ENCODE measurements at regions not wholly inside any gene's neighbourhood (a gene's known extent, or its start where the extent isn't known, plus 50 kb on each side); places are given as distances from the start of the nearest gene placed in this dataset.

DNA sequence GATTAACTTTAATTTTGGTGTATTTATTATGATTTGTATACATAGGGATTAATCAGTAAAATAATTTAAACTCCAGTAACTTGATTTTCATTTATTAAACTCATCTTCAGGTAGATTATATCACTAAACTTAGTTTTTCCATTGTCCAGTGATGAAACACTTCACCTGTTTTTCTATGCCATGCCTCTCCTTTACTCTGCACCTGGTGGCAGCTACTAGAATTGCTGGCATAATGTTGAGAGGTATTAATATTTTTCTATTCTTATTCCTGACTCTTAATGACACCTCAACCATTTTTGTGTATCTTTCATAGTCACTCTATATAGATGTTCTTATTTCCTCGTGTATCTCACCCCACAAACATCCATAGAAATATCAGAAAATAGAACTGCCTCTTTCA, 940.3 kb upstream of the CRIM1 start:
- Histone ChIP-seq H3K36me3 (no peaks in the 10 kb centered on the region), H3K4me1 (no peaks in the 10 kb centered on the region), H3K9me3 (no peaks in the 10 kb centered on the region), H3K4me3 (no peak overlapping the region), H3K27ac (no peak overlapping the region), H3K27me3 (no peaks in the 10 kb centered on the region)
- intact Hi-C loops (cut with DNase I): no loop called here
- DNase-seq (no peak), FAIRE-seq (no peak), ATAC-seq (no peak)
- TF ChIP-seq, protein P1, sequence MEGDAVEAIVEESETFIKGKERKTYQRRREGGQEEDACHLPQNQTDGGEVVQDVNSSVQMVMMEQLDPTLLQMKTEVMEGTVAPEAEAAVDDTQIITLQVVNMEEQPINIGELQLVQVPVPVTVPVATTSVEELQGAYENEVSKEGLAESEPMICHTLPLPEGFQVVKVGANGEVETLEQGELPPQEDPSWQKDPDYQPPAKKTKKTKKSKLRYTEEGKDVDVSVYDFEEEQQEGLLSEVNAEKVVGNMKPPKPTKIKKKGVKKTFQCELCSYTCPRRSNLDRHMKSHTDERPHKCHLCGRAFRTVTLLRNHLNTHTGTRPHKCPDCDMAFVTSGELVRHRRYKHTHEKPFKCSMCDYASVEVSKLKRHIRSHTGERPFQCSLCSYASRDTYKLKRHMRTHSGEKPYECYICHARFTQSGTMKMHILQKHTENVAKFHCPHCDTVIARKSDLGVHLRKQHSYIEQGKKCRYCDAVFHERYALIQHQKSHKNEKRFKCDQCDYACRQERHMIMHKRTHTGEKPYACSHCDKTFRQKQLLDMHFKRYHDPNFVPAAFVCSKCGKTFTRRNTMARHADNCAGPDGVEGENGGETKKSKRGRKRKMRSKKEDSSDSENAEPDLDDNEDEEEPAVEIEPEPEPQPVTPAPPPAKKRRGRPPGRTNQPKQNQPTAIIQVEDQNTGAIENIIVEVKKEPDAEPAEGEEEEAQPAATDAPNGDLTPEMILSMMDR (IDR thresholded peaks at IDR 0.05): peak in 3 of 4 donors; percentile 7 to 16 (median 13)
- WGBS, 2 donors: 41 to 88% methylated on average over 1 of the region's 1 CpG

DNA sequence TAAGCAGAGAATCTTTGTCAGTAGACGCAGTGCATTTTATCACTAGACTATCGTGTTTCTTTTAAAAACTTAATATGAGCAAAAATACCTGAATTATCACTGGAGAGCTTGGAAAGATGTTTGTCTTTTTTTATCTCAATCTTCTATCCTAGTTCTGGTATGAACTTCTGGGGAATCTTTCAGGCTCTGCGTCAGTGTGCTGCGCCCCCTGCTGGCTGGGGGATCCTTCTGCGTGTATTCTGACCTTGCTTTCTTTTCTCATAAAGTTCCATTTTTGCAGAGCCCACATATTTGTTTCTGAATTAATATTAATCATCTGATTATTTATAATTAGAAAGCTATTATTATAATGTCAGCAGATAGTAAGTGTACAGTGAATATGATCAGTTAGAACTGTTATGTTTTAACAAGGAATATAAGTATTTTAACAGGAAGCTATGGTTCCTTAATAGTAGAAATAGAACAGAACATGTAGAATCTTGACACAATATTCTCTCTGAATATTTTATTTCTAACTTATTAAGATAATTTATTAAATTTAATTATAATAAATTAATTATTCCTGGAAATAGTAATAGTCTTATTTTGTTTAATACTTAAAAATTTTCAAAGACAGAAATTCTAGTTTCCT, 945.0 kb upstream of the CRIM1 start:
- ATAC-seq: peak in 3 of 4 donors; percentile 54 to 69 (median 63)
- FAIRE-seq: peak; percentile 86
- DNase-seq: peak; percentile 18 to 85 (median 60)
- 30 to 31% methylated on average over 5 of the region's 5 CpGs for WGBS, 2 donors
- intact Hi-C loops (cut with DNase I): no loop called here
- no peaks in the 10 kb centered on the region for H3K27me3 ChIP-seq
- H3K27ac ChIP-seq: no peak overlapping the region
- H3K4me3 ChIP-seq: no peak overlapping the region
- H3K36me3 ChIP-seq: no peaks in the 10 kb centered on the region
- TF ChIP-seq, protein P1 (IDR thresholded peaks at IDR 0.05): peak; percentile 71 to 90 (median 86)
- no peaks in the 10 kb centered on the region for H3K4me1 ChIP-seq
- H3K9me3 ChIP-seq: no peaks in the 10 kb centered on the region

DNA sequence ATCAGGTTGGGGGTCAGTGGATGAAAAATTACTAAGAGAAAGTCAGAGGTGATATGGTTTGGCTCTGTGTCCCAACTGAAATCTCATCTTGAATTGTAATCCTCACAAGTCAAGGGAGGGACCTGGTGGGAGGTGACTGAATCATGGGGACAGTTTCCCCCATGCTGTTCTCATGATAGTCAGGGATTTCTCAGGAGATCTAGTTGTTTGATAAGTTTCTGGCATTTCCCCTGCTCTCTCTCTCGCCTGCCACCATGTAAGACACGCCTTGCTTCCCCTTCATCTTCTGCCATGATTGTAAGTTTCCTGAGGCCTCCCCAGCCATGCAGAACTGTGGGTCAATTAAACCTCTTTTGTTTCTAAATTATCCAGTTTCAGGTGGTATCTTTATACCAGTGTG, 945.8 kb upstream of the CRIM1 start:
- DNase-seq (no peak), FAIRE-seq (no peak), ATAC-seq (no peak)
- Histone ChIP-seq H3K36me3 (no peaks in the 10 kb centered on the region), H3K27ac (no peak overlapping the region), H3K9me3 (no peaks in the 10 kb centered on the region), H3K27me3 (no peaks in the 10 kb centered on the region), H3K4me3 (no peak overlapping the region), H3K4me1 (no peaks in the 10 kb centered on the region)
- TF ChIP-seq, protein P1 (IDR thresholded peaks at IDR 0.05): no peak
- intact Hi-C loops (cut with DNase I): no loop called here
- 69 to 86% methylated on average over 2 of the region's 2 CpGs for WGBS, 2 donors

DNA sequence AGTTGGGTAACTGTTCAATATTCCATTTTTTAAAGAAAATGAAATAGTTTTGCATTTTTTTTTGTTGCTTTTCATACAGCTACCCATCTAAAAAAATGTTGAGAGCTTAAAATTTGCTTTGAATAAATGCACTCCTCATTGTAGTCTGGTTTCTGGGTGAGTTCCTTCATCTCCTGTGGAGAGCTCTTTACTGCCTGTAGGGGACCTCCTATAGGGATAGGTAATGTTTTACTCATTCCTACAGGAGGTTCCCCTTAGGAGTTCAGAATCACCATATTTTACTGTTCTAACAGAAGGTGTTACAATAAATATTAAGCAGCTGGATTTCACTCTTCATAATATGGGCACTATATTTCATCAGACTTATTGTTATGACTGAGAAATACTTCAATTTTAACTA, 947.3 kb upstream of the CRIM1 start:
- Histone ChIP-seq H3K9me3 (no peaks in the 10 kb centered on the region), H3K4me3 (no peak overlapping the region), H3K4me1 (no peaks in the 10 kb centered on the region), H3K27ac (no peak overlapping the region), H3K27me3 (no peaks in the 10 kb centered on the region), H3K36me3 (no peaks in the 10 kb centered on the region)
- ATAC-seq (no peak), FAIRE-seq (no peak), DNase-seq (no peak)
- intact Hi-C loops (cut with DNase I): no loop called here
- TF ChIP-seq, protein P1 (IDR thresholded peaks at IDR 0.05): no peak

DNA sequence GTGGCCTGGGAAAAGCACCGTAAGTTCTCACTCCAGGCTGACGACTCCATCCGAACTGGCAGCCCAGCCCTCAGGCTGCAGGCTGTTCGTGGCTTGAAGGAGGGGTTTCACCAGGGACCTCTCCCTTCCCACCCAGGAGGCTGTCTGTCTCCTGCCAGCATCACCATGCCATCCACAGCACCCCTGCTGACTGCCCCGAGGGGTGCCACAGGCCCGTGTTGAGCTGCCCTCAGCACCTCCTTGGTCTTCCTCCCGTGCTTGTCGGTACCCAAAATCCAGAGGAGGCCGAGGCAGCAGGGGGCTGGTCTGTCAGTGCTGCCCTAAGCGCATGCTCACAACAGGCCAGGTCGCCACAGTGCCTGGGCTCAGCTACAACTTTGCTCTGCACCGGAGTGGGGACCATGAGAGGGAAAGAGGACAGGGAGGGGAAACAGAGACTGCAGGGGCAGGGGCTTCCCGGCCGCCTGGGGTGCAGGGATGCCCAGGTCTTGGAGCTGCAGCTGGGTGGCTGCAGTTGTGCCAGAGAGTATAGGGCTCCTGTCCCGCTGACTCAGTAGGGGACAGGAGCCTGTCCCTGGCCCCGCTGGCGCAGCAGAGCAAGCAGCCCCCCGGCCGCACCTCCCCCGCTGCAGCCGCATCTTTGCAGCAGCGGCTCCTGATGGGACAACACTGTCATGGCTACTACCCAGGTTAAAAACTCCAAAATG, 963.7 kb upstream of the CRIM1 start:
- DNase-seq: peak in 1 of 6 donors; percentile 64
- no peaks in the 10 kb centered on the region for H3K27me3 ChIP-seq
- TF ChIP-seq, protein P1 (IDR thresholded peaks at IDR 0.05): no peak
- no peak overlapping the region for H3K4me3 ChIP-seq
- H3K36me3 ChIP-seq: no peaks in the 10 kb centered on the region
- no peaks in the 10 kb centered on the region for H3K4me1 ChIP-seq
- intact Hi-C loops (cut with DNase I): no loop called here
- no peak for ATAC-seq
- no peaks in the 10 kb centered on the region for H3K9me3 ChIP-seq
- WGBS, 2 donors: 77 to 92% methylated on average over 21 to 22 of the region's 22 CpGs
- no peak overlapping the region for H3K27ac ChIP-seq
- FAIRE-seq: no peak
